Aorta (tissue), 5 donors: ENCODE measurements at regions not wholly inside any gene's neighbourhood (a gene's known extent, or its start where the extent isn't known, plus 50 kb on each side); places are given as distances from the start of the nearest gene placed in this dataset.

Experiments
- ATAC-seq: fragments of 200-7000 bp; cut with Tn5 transposase; one replicate; pipeline ENCODE4 v1.9.1; 2022; ENCODE audit warnings: moderate library complexity; ENCODE audit not compliant: low FRiP score
- DNase-seq, 2 donors: peaks; one replicate each; pipeline ENCODE4 v3.0.0-alpha.2; 2020
- H3K27ac ChIP-seq, 2 donors: one replicate each; pipeline ENCODE4 v1.5.1; 2013; ENCODE audit warnings: low read length in 2 of 2, mild to moderate bottlenecking in 2 of 2, moderate library complexity in 2 of 2, control low read depth in 1 of 2, inconsistent platforms in 1 of 2, low read depth in 1 of 2
- H3K27me3 ChIP-seq, 2 donors: one replicate each; pipeline ENCODE4 v1.6.1; 2013; ENCODE audit warnings: control low read depth in 1 of 2, low read length in 1 of 2, mild to moderate bottlenecking in 1 of 2, moderate library complexity in 1 of 2; ENCODE audit not compliant: insufficient read depth in 2 of 2, control insufficient read depth in 1 of 2
- H3K36me3 ChIP-seq, 2 donors: one replicate each; pipeline ENCODE4 v1.6.1; 2013; ENCODE audit warnings: control low read depth in 1 of 2, low read length in 1 of 2, mild to moderate bottlenecking in 1 of 2; ENCODE audit not compliant: insufficient read depth in 2 of 2, control insufficient read depth in 1 of 2
- H3K4me1 ChIP-seq, 2 donors: one replicate each; pipeline ENCODE4 v1.6.1; 2013; ENCODE audit warnings: low read length in 2 of 2, control low read depth in 1 of 2, mild to moderate bottlenecking in 1 of 2, moderate library complexity in 1 of 2; ENCODE audit not compliant: insufficient read depth in 2 of 2, control insufficient read depth in 1 of 2
- H3K4me3 ChIP-seq, 2 donors: one replicate each; pipeline ENCODE4 v1.5.1; 2013; ENCODE audit warnings: low read length in 2 of 2, control low read depth in 1 of 2, mild to moderate bottlenecking in 1 of 2
- H3K9me3 ChIP-seq: one replicate; pipeline ENCODE4 v1.6.1; 2013; ENCODE audit warnings: mild to moderate bottlenecking, low read length; ENCODE audit not compliant: control insufficient read depth
- WGBS, 2 donors: extraction: QIAGEN DNeasy Blood & Tissue Kit; methylation state at CpG; one replicate each; pipeline ENCODE4 v1.1.7; 2013; 5-methylcytosine and 5-hydroxymethylcytosine counted together
- intact Hi-C, 2 donors: fragments of 100-400 bp; cut with DNase I; formaldehyde crosslinking; loops; one replicate each; pipeline versions ENCODE4 v1.14.2 to v1.15.0; 2022
- donor health status: healthy with polysubstance abuse.
- donor health status: Bipolar disorder and iron deficiency.
- donor health status: DM: no; HTN: no; CAD: no.
- donor health status: DM: no; HTN: no; CAD: no.
- donor health status: DM: yes; HTN: yes; CAD: no.

DNA sequence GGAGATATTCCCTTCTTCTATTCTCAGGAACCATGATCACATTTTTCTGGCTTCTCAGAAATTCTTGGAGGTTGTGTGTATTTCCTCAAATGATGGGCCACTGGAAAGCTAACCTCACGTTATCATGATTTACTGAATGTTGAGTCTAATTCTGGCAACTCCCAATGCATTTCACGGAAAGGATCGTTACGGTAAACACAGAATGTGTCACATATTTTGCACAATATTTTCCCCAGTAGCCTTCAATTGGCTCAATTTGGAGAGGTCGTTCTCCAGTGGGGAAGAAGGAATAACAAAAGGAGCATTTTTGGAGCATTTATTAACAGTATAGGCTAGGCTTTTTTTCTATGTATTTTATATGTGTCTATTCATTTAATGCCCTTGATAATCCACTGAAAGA, 450.3 kb downstream of the HAPSTR1 start:
- DNase-seq (no peak), ATAC-seq (no peak)
- 38 to 48% methylated on average over 5 of the region's 5 CpGs for WGBS, 2 donors
- Histone ChIP-seq H3K27ac (no peak overlapping the region), H3K36me3 (no peaks in the 10 kb centered on the region), H3K9me3 (peaks cover 2% of the 10 kb centered on the region), H3K4me1 (no peaks in the 10 kb centered on the region), H3K4me3 (no peak overlapping the region), H3K27me3 (no peaks in the 10 kb centered on the region)
- intact Hi-C loops, result no loop called here

DNA sequence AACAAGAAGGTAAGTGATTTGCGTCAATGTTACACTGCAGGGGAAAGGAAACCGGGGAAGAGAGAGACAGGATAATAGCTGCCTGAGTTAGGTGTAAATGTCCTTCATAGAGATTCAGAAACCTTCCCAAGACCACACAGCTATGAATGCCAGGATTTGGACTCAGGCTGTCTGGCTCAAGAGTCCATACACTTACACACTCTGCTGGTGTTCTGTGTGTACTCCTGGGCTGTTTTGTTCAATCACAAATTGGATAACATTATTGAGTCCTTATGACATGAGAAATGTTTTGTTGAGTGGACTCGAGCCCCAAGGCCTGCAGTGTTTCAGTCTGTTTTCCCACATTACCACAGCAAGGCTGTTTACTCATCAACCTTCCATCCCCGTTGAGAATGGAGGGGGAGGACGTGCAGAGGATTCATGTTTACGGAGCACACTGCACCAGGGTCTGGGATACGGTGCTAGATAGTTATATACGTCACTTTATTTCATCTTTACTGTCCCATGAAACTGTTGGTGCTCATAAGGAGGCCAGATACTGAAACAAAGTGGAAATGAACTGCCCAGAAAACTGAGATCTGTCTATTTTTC, 450.8 kb downstream of the HAPSTR1 start:
- Histone ChIP-seq H3K9me3 (peaks cover 2% of the 10 kb centered on the region), H3K4me3 (no peak overlapping the region), H3K36me3 (no peaks in the 10 kb centered on the region), H3K27ac (no peak overlapping the region), H3K27me3 (no peaks in the 10 kb centered on the region), H3K4me1 (no peaks in the 10 kb centered on the region)
- no peak for DNase-seq
- ATAC-seq, result no peak
- intact Hi-C loops, result no loop called here
- 58 to 66% methylated on average over 8 of the region's 8 CpGs for WGBS, 2 donors

DNA sequence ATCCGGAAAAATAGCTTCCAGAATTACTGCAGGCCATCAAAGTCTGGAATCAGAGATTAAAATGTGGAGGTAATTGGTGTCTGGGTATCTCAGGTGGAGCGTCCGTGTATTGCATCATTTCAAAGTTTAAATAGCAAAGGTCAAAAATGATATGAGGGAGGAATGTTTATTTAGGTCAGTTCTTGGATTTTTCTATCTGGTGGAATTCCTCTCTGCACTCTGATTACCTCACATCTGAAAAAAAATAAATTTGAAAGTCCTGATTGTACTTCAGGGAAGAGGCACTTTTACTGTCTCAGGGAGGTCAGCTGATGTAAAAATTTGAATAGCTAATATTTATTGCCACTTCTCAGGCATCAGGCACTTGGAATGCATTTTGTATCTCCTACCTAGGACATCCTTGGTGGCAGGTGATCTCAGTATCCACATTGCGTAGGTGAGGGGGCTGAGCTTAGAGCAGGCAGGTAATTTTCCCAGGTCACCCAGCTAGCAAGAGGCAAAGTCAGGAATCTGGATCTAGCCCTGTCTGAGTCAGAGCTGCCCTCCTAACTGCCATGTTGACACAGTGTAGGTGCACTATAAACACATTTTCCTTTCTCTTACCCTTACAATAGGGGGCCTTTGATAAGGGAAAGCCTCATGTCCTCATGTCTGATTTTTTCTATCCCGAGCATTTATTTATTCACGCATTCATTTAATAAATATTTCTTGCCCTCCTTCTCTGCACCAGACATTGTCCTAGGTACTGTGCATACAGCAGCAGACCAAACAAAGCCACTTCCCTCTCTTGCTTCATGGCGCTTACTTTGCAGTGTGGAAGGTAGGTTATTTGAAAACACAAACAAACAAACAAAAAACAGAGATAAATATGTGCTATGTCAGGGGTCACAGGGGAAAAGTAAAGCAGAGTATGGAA, 454.3 kb downstream of the HAPSTR1 start:
- Histone ChIP-seq H3K27me3 (no peaks in the 10 kb centered on the region), H3K9me3 (no peaks in the 10 kb centered on the region), H3K36me3 (no peaks in the 10 kb centered on the region), H3K4me1 (no peaks in the 10 kb centered on the region), H3K4me3 (no peak overlapping the region), H3K27ac (no peak overlapping the region)
- 80 to 83% methylated on average over 7 of the region's 7 CpGs for WGBS, 2 donors
- intact Hi-C loops, result no loop called here
- no peak for DNase-seq
- no peak for ATAC-seq

DNA sequence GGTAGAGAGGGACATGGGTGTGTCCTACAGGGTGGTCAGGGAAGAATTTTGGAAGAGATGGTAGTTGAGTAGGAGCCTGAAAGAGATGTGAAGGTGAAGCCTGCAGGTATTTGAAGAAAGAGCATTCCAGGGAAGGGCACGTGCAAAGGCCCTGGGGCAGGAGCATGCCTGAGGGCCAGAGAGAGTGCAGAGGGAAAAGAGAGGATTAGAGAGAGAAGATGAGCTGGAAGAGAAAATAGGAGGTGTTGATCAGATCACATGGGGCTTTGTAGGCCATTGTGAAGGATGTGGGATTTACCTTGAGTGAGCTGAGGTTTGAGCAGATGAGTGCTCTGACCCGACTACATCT, 455.0 kb downstream of the HAPSTR1 start:
- DNase-seq (no peak), ATAC-seq (no peak)
- no peak overlapping the region for H3K4me3 ChIP-seq
- H3K27ac ChIP-seq, result no peak overlapping the region
- peaks cover 1% of the 10 kb centered on the region for H3K9me3 ChIP-seq
- H3K36me3 ChIP-seq, result no peaks in the 10 kb centered on the region
- H3K27me3 ChIP-seq, result no peaks in the 10 kb centered on the region
- intact Hi-C loops, result no loop called here
- 84 to 90% methylated on average over 2 of the region's 2 CpGs for WGBS, 2 donors
- H3K4me1 ChIP-seq, result no peaks in the 10 kb centered on the region

DNA sequence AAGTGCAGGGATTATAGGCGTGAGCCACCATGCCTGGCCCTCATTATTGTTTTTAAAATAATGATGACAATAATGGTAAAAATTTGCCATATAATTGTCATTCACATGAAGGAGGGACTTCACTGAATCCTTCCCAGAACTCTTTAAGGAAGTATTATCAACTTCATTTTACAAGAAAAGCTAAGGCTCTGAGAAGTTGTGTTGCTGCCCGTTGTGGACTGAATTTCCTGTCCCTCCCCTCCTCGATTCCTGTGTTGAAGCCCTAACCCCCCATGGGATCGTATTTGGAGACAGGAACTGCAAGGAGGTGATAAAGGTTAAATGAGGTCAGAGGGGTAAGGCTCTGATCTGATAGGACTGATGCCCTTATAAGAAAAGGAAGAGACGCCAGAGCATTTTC, 458.0 kb downstream of the HAPSTR1 start:
- 60% methylated on average over 5 of the region's 5 CpGs for WGBS, 2 donors
- H3K27me3 ChIP-seq, result no peaks in the 10 kb centered on the region
- H3K27ac ChIP-seq, result no peak overlapping the region
- ATAC-seq (no peak), DNase-seq (no peak)
- no peak overlapping the region for H3K4me3 ChIP-seq
- peaks cover 1% of the 10 kb centered on the region for H3K9me3 ChIP-seq
- intact Hi-C loops, result no loop called here
- H3K36me3 ChIP-seq, result no peaks in the 10 kb centered on the region
- no peaks in the 10 kb centered on the region for H3K4me1 ChIP-seq

DNA sequence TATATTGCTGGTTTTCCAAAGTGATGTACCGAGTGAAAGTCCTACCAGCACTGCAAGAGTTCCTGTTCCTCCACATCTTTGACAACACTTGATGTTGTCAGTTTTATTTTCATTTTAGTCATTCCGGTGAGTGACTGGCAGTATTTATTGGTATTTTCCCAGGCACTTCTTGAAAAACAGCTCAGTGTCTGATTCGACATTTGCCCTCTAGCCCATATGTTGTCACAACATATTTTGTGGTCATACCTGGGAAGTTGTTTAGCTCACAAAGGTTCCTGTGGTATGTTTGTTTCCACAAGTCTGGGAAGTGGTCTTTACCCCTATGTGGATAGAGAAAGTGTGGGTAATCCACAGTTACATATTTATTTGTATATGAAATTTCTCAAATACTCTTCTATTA, 463.6 kb downstream of the HAPSTR1 start:
- no peak for DNase-seq
- no peak overlapping the region for H3K4me3 ChIP-seq
- no peak overlapping the region for H3K27ac ChIP-seq
- H3K27me3 ChIP-seq, result no peaks in the 10 kb centered on the region
- WGBS, 2 donors, result 89 to 92% methylated on average over 3 of the region's 3 CpGs
- H3K4me1 ChIP-seq, result no peaks in the 10 kb centered on the region
- H3K36me3 ChIP-seq, result no peaks in the 10 kb centered on the region
- H3K9me3 ChIP-seq, result peaks cover 1% of the 10 kb centered on the region
- intact Hi-C loops, result no loop called here
- ATAC-seq, result no peak

DNA sequence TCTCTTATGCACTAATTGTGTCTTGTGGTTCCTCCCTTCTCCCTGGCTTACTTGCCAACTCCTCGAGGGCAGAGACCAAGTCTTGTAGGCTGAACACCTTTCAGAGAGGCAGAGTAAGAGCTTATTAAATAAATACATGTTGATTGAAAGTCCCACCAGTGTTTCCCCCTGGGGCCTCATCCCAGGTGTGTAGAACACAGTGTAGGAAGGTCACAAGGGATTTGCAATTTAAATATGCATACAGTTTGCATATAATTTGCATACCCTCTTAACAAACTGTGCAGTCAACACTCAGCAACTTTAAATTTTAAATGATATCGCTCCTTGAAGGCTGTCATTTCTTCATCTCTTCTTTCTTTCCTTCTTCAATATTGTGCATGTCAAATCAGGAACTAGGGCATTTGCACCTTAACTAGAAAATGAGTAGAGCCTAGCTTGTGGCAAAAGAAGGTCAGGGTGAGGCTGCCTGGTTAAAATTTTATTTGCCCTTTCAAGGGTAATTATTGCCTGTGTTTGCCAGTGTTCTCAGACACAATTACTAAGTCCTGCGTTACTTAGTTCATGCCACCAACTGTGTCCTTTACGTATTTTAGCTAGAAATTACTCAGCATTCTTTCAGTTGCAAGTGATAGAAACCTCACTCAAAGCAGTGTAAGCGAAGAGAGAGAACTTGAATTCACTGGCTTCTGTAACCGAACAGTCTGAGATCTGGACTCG, 465.7 kb downstream of the HAPSTR1 start:
- Histone ChIP-seq H3K9me3 (no peaks in the 10 kb centered on the region), H3K27me3 (no peaks in the 10 kb centered on the region), H3K27ac (no peak overlapping the region), H3K4me1 (no peaks in the 10 kb centered on the region), H3K36me3 (no peaks in the 10 kb centered on the region), H3K4me3 (no peak overlapping the region)
- intact Hi-C loops, result no loop called here
- WGBS, 2 donors, result 76 to 77% methylated on average over 7 of the region's 7 CpGs
- ATAC-seq, result no peak
- no peak for DNase-seq

DNA sequence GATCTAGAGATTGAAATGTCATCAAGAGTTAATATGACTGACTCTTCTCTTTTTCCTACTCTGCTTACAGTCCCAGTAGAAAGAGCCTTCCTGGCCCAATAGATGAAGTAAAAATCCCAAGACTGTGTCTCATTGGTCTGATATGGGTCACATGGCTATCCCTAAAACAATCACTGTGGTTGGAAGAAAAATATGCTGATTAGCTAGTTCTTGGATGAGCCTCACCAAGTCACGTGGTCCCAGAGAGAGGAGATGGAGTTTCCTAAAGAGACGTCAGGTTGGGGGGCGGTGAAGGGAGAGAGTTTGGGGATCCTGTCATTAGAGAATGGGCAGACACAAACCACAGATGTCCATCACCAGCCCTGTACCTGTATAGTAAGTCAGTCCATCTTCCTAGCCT, 466.3 kb downstream of the HAPSTR1 start:
- Histone ChIP-seq H3K9me3 (no peaks in the 10 kb centered on the region), H3K27ac (no peak overlapping the region), H3K4me1 (no peaks in the 10 kb centered on the region), H3K36me3 (no peaks in the 10 kb centered on the region), H3K4me3 (no peak overlapping the region), H3K27me3 (no peaks in the 10 kb centered on the region)
- ATAC-seq (no peak), DNase-seq (no peak)
- 79 to 83% methylated on average over 3 of the region's 3 CpGs for WGBS, 2 donors
- intact Hi-C loops, result no loop called here
